ENCODE measurements at regions not wholly inside any gene's neighbourhood (a gene's known extent, or its start where the extent isn't known, plus 50 kb on each side); places are given as distances from the start of the nearest gene placed in this dataset.

- DNase-seq (ENCODE audit: low spot score) (no peak), FAIRE-seq (no peak), ATAC-seq (no peak)
- intact Hi-C loops (cut with micrococcal nuclease; ENCODE audit: unreplicated experiment) (no loop called here), in situ Hi-C loops (cut with HindIII; ENCODE audit: extremely low pct_ligation_motif_present, low pct_unique_long_range_greater_than_20kb) (no loop called here)
- H3K9ac ChIP-seq (ENCODE audit: insufficient read depth, low read depth, low read length), result no peak overlapping the region
- POLR2A ChIA-PET, result no interaction called here
- H3K27me3 ChIP-seq (ENCODE audit: control insufficient read depth in 1 of 2, insufficient read depth in 2 of 2, low read length in 2 of 2), result no peaks in the 10 kb centered on the region
- H3K9me3 ChIP-seq (ENCODE audit: low read length), result peaks cover 57% of the 10 kb centered on the region
- BruUV-seq (replicated peaks), result no TSS peak
- CTCF ChIA-PET (ENCODE audit: low intra/inter-chr PET ratio, low total read pairs), result no interaction called here
- H3K79me2 ChIP-seq (ENCODE audit: insufficient read depth, low read length), result no peaks in the 10 kb centered on the region
- H3K4me3 ChIP-seq (replicated peaks in 1 of 3; ENCODE audit: insufficient read depth in 1 of 3, low read depth in 2 of 3, low read length in 3 of 3), result no peak overlapping the region
- no peak overlapping the region for H3K27ac ChIP-seq (ENCODE audit: extremely low read length, insufficient read depth, low read length)
- H3K4me1 ChIP-seq (ENCODE audit: insufficient read depth, low read length), result no peaks in the 10 kb centered on the region
- TF ChIP-seq SOX13 (IDR thresholded peaks at IDR 0.05) (no peak), SOX13 (CRISPR knock-in tag; conservative IDR thresholded peaks at IDR 0.05 in 1 of 2, IDR thresholded peaks at IDR 0.05 in 1 of 2) (no peak), MAX (IDR thresholded peaks at IDR 0.05) (no peak)
- no peaks in the 10 kb centered on the region for H3K36me3 ChIP-seq (replicated peaks in 1 of 2; ENCODE audit: control insufficient read depth in 1 of 2, insufficient read depth in 2 of 2, low read length in 2 of 2)
- H3K4me2 ChIP-seq (ENCODE audit: low read depth, low read length), result no peak overlapping the region
- H4K20me1 ChIP-seq (ENCODE audit: insufficient read depth, low read length), result no peaks in the 10 kb centered on the region
- H2AFZ ChIP-seq (ENCODE audit: low read length), result no peak overlapping the region
Observed at GRCh38 chr2:195108182-195108581, 548.8 kb upstream of the SLC39A10 start.

- H3K4me3 ChIP-seq (replicated peaks in 1 of 3; ENCODE audit: insufficient read depth in 1 of 3, low read depth in 2 of 3, low read length in 3 of 3), result no peak overlapping the region
- no peak for DNase-seq (ENCODE audit: low spot score)
- H3K36me3 ChIP-seq (replicated peaks in 1 of 2; ENCODE audit: control insufficient read depth in 1 of 2, insufficient read depth in 2 of 2, low read length in 2 of 2), result no peaks in the 10 kb centered on the region
- H3K4me1 ChIP-seq (ENCODE audit: insufficient read depth, low read length), result no peaks in the 10 kb centered on the region
- no peaks in the 10 kb centered on the region for H4K20me1 ChIP-seq (ENCODE audit: insufficient read depth, low read length)
- H3K27me3 ChIP-seq (ENCODE audit: control insufficient read depth in 1 of 2, insufficient read depth in 2 of 2, low read length in 2 of 2), result no peaks in the 10 kb centered on the region
- H3K79me2 ChIP-seq (ENCODE audit: insufficient read depth, low read length), result no peaks in the 10 kb centered on the region
- H3K27ac ChIP-seq (ENCODE audit: extremely low read length, insufficient read depth, low read length), result no peak overlapping the region
- TF ChIP-seq ZNF569 (CRISPR knock-in tag; IDR thresholded peaks at IDR 0.05; ENCODE audit: borderline replicate concordance) (no peak), EZH2 (conservative IDR thresholded peaks at IDR 0.05; ENCODE audit: low read depth, low read length) (no peak), ZNF782 (CRISPR knock-in tag; IDR thresholded peaks at IDR 0.05; ENCODE audit: borderline replicate concordance) (no peak), ZNF567 (CRISPR knock-in tag; IDR thresholded peaks at IDR 0.05; ENCODE audit: borderline replicate concordance) (no peak), ZNF790 (CRISPR knock-in tag; IDR thresholded peaks at IDR 0.05; ENCODE audit: borderline replicate concordance) (no peak), ZNF468 (CRISPR knock-in tag; IDR thresholded peaks at IDR 0.05) (no peak), SOX5 (CRISPR knock-in tag; IDR thresholded peaks at IDR 0.05; ENCODE audit: borderline replicate concordance) (no peak), ISX (CRISPR knock-in tag; conservative IDR thresholded peaks at IDR 0.05) (no peak), SRSF1 (optimal IDR thresholded peaks at IDR 0.05; ENCODE audit: low read depth, low read length) (no peak), CEBPZ (IDR thresholded peaks at IDR 0.05; ENCODE audit: low read length) (no peak), RFX3 (CRISPR knock-in tag; IDR thresholded peaks at IDR 0.05) (no peak)
- ATAC-seq, result no peak
- no peak for FAIRE-seq
- intact Hi-C loops (cut with micrococcal nuclease; ENCODE audit: unreplicated experiment) (loop anchor here (1.0 kb wide), 1 partner anchor 26 kb away; no protein-coding TSS in a partner anchor), in situ Hi-C loops (cut with HindIII; ENCODE audit: extremely low pct_ligation_motif_present, low pct_unique_long_range_greater_than_20kb) (no loop called here)
- H3K9me3 ChIP-seq (ENCODE audit: low read length), result peaks cover 55% of the 10 kb centered on the region
- H3K4me2 ChIP-seq (ENCODE audit: low read depth, low read length), result no peak overlapping the region
- under 1% methylated on average over 6 of the region's 6 CpGs for whole genome bisulfite sequencing (ENCODE audit: low lambda C conversion rate)
- CTCF ChIA-PET (ENCODE audit: low intra/inter-chr PET ratio, low total read pairs), result no interaction called here
- POLR2A ChIA-PET, result no interaction called here
- H2AFZ ChIP-seq (ENCODE audit: low read length), result no peak overlapping the region
- no peak overlapping the region for H3K9ac ChIP-seq (ENCODE audit: insufficient read depth, low read depth, low read length)
- BruUV-seq (replicated peaks), result no TSS peak
Observed at GRCh38 chr2:195106681-195107380, 550.2 kb upstream of the SLC39A10 start.
